ENCODE measurements at regions not wholly inside any gene's neighbourhood (a gene's known extent, or its start where the extent isn't known, plus 50 kb on each side); places are given as distances from the start of the nearest gene placed in this dataset.

DNA sequence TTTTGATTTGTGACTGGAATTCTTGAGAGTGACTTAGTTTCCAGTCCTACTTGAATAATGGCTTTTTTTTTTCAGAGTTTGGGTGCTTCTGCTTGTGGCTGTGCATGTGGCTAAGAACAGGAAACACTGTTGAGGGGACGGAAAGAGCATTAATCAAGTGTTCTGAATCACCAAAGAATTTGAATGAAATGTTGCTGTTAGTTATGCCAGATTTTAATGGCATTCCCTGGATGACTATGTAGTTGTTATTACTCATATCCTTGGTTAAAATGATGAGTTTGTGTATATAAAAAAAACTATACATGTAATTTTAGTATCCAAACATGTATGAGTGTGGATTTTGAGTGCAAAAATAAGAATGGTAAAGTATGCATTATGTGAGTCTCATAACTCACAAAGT is 347.9 kb downstream of the BCAT1 start:
- no peak for TF ChIP-seq EZH2 (IDR thresholded peaks at IDR 0.05; ENCODE audit: insufficient read depth, low read length)
- TF ChIP-seq, protein P1, sequence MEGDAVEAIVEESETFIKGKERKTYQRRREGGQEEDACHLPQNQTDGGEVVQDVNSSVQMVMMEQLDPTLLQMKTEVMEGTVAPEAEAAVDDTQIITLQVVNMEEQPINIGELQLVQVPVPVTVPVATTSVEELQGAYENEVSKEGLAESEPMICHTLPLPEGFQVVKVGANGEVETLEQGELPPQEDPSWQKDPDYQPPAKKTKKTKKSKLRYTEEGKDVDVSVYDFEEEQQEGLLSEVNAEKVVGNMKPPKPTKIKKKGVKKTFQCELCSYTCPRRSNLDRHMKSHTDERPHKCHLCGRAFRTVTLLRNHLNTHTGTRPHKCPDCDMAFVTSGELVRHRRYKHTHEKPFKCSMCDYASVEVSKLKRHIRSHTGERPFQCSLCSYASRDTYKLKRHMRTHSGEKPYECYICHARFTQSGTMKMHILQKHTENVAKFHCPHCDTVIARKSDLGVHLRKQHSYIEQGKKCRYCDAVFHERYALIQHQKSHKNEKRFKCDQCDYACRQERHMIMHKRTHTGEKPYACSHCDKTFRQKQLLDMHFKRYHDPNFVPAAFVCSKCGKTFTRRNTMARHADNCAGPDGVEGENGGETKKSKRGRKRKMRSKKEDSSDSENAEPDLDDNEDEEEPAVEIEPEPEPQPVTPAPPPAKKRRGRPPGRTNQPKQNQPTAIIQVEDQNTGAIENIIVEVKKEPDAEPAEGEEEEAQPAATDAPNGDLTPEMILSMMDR (IDR thresholded peaks at IDR 0.05; ENCODE audit: insufficient read depth, low read depth, low read length) = no peak
